Stimulated activated naive CD8-positive, alpha-beta T cell treated with anti-CD3 and anti-CD28 coated beads, Interleukin-15, Interleukin-2, amounts not matched to agents 100 ng/mL and 50 ng/mL, for 24 hours (primary cell): ENCODE measurements at regions not wholly inside any gene's neighbourhood (a gene's known extent, or its start where the extent isn't known, plus 50 kb on each side); places are given as distances from the start of the nearest gene placed in this dataset.
"Not testable (repeated sequence)": the region's sequence is repeated elsewhere in the genome, so short reads cannot be mapped to it uniquely, and the experiment has no call there.

ENCODE experiments used
- H3K27ac Mint-ChIP-seq: one replicate; pipeline ENCODE4 v1.8.0; 2021; ENCODE audit warnings: mild to moderate bottlenecking, mixed read lengths
- H3K27me3 Mint-ChIP-seq: one replicate; pipeline ENCODE4 v1.8.0; 2021; ENCODE audit warnings: mixed read lengths
- H3K36me3 Mint-ChIP-seq: one replicate; pipeline ENCODE4 v1.8.0; 2021; ENCODE audit warnings: low read depth, mixed read lengths
- H3K4me1 Mint-ChIP-seq: one replicate; pipeline ENCODE4 v1.8.0; 2021; ENCODE audit warnings: low read depth, mixed read lengths
- H3K4me3 Mint-ChIP-seq: one replicate; pipeline ENCODE4 v1.8.0; 2021; ENCODE audit warnings: mild to moderate bottlenecking, mixed read lengths
- H3K9me3 Mint-ChIP-seq: one replicate; pipeline ENCODE4 v1.8.0; 2021; ENCODE audit warnings: mixed read lengths

GRCh38 chr6:40671001-40671693 lies 84.0 kb upstream of the LRFN2 start:
- no peaks in the 10 kb centered on the region for H3K36me3 Mint-ChIP-seq
- H3K27me3 Mint-ChIP-seq = peaks cover 6% of the 10 kb centered on the region
- no peak overlapping the region for H3K4me3 Mint-ChIP-seq
- H3K9me3 Mint-ChIP-seq = peaks cover 9% of the 10 kb centered on the region
- H3K27ac Mint-ChIP-seq = no peak overlapping the region
- no peaks in the 10 kb centered on the region for H3K4me1 Mint-ChIP-seq

- H3K27me3 Mint-ChIP-seq = peaks cover 7% of the 10 kb centered on the region
- no peaks in the 10 kb centered on the region for H3K36me3 Mint-ChIP-seq
- H3K4me3 Mint-ChIP-seq = no peak overlapping the region
- H3K9me3 Mint-ChIP-seq = peaks cover 19% of the 10 kb centered on the region
- H3K4me1 Mint-ChIP-seq = no peaks in the 10 kb centered on the region
- H3K27ac Mint-ChIP-seq = no peak overlapping the region
These were observed 82.2 kb upstream of the LRFN2 start for GRCh38 chr6:40669343-40669742.

- H3K27me3 Mint-ChIP-seq = peaks cover 7% of the 10 kb centered on the region
- H3K9me3 Mint-ChIP-seq = peaks cover 23% of the 10 kb centered on the region
- H3K27ac Mint-ChIP-seq = no peak overlapping the region
- no peaks in the 10 kb centered on the region for H3K36me3 Mint-ChIP-seq
- no peak overlapping the region for H3K4me3 Mint-ChIP-seq
- H3K4me1 Mint-ChIP-seq = no peaks in the 10 kb centered on the region
These were observed 81.0 kb upstream of the LRFN2 start for GRCh38 chr6:40668203-40668602.

- Mint-ChIP-seq H3K27ac (no peak overlapping the region), H3K27me3 (peaks cover 7% of the 10 kb centered on the region), H3K4me1 (no peaks in the 10 kb centered on the region), H3K36me3 (no peaks in the 10 kb centered on the region), H3K9me3 (peaks cover 27% of the 10 kb centered on the region), H3K4me3 (no peak overlapping the region)
These were observed 79.4 kb upstream of the LRFN2 start for GRCh38 chr6:40666530-40666929.

- Mint-ChIP-seq H3K9me3 (peaks cover 23% of the 10 kb centered on the region), H3K4me1 (no peaks in the 10 kb centered on the region), H3K27me3 (peaks cover 7% of the 10 kb centered on the region), H3K27ac (no peak overlapping the region), H3K36me3 (no peaks in the 10 kb centered on the region), H3K4me3 (no peak overlapping the region)
These were observed 74.6 kb upstream of the LRFN2 start for GRCh38 chr6:40661726-40662125.

GRCh38 chr6:40656772-40657171 lies 69.6 kb upstream of the LRFN2 start:
- not testable (repeated sequence) for H3K27ac Mint-ChIP-seq, H3K36me3 Mint-ChIP-seq, H3K27me3 Mint-ChIP-seq, H3K4me1 Mint-ChIP-seq, H3K4me3 Mint-ChIP-seq, H3K9me3 Mint-ChIP-seq

GRCh38 chr6:40654828-40655227 lies 67.7 kb upstream of the LRFN2 start:
- no peaks in the 10 kb centered on the region for H3K4me1 Mint-ChIP-seq
- no peak overlapping the region for H3K4me3 Mint-ChIP-seq
- H3K9me3 Mint-ChIP-seq = no peaks in the 10 kb centered on the region
- H3K27me3 Mint-ChIP-seq = no peaks in the 10 kb centered on the region
- H3K27ac Mint-ChIP-seq = no peak overlapping the region
- H3K36me3 Mint-ChIP-seq = no peaks in the 10 kb centered on the region

GRCh38 chr6:40645043-40645442 lies 57.9 kb upstream of the LRFN2 start:
- Mint-ChIP-seq H3K9me3 (no peaks in the 10 kb centered on the region), H3K36me3 (no peaks in the 10 kb centered on the region), H3K4me3 (no peak overlapping the region), H3K27ac (no peak overlapping the region), H3K27me3 (peaks cover 8% of the 10 kb centered on the region), H3K4me1 (peaks cover 14% of the 10 kb centered on the region)

- Mint-ChIP-seq H3K27ac (no peak overlapping the region), H3K4me1 (peaks cover 15% of the 10 kb centered on the region), H3K36me3 (no peaks in the 10 kb centered on the region), H3K4me3 (no peak overlapping the region), H3K9me3 (no peaks in the 10 kb centered on the region), H3K27me3 (peaks cover 8% of the 10 kb centered on the region)
These were observed 55.7 kb upstream of the LRFN2 start for GRCh38 chr6:40642837-40643236.

- Mint-ChIP-seq H3K4me1 (peaks cover 15% of the 10 kb centered on the region), H3K27me3 (peaks cover 8% of the 10 kb centered on the region), H3K36me3 (no peaks in the 10 kb centered on the region), H3K4me3 (no peak overlapping the region), H3K9me3 (no peaks in the 10 kb centered on the region), H3K27ac (no peak overlapping the region)
These were observed 55.0 kb upstream of the LRFN2 start for GRCh38 chr6:40642190-40642589.

GRCh38 chr6:40640599-40641227 lies 53.5 kb upstream of the LRFN2 start:
- no peak overlapping the region for H3K27ac Mint-ChIP-seq
- peaks cover 8% of the 10 kb centered on the region for H3K27me3 Mint-ChIP-seq
- H3K4me3 Mint-ChIP-seq = no peak overlapping the region
- H3K4me1 Mint-ChIP-seq = peaks cover 15% of the 10 kb centered on the region
- H3K9me3 Mint-ChIP-seq = no peaks in the 10 kb centered on the region
- H3K36me3 Mint-ChIP-seq = no peaks in the 10 kb centered on the region
